HFFc6 (cell line): ENCODE measurements at regions not wholly inside any gene's neighbourhood (a gene's known extent, or its start where the extent isn't known, plus 50 kb on each side); places are given as distances from the start of the nearest gene placed in this dataset.

Source experiments
- DNase-seq: peaks from one replicate; pipeline ENCODE4 v3.0.0-alpha.2; 2018
- H3K27ac Mint-ChIP-seq: 2 replicates; pipeline ENCODE4 v1.8.0; 2020; ENCODE audit warnings: mild to moderate bottlenecking, mixed read lengths
- H3K27me3 Mint-ChIP-seq: 2 replicates; pipeline ENCODE4 v1.8.0; 2021; ENCODE audit warnings: mild to moderate bottlenecking, moderate library complexity, mixed read lengths; ENCODE audit not compliant: insufficient read depth
- H3K36me3 Mint-ChIP-seq: 2 replicates; pipeline ENCODE4 v1.8.0; 2021; ENCODE audit warnings: low read depth, mixed read lengths
- H3K4me1 Mint-ChIP-seq: 2 replicates; pipeline ENCODE4 v1.8.0; 2020; ENCODE audit warnings: low read depth, mixed read lengths
- H3K4me3 Mint-ChIP-seq: 2 replicates; pipeline ENCODE4 v1.8.0; 2020; ENCODE audit warnings: mild to moderate bottlenecking, moderate library complexity, mixed read lengths
- H3K9me3 Mint-ChIP-seq: 2 replicates; pipeline ENCODE4 v1.8.0; 2020; ENCODE audit warnings: mild to moderate bottlenecking, mixed read lengths
- CTCF ChIP-seq: fragments of 200-600 bp; sonication (generic); IDR thresholded peaks from 2 replicates; pipeline ENCODE4 v1.5.0; 2021; ENCODE audit warnings: antibody characterized with exemption, mild to moderate bottlenecking

GRCh38 chr17:79452706-79453105, 158.1 kb downstream of the RBFOX3 start:
- Mint-ChIP-seq H3K9me3 (peaks cover 66% of the 10 kb centered on the region), H3K27me3 (peaks cover 10% of the 10 kb centered on the region), H3K4me3 (no peak overlapping the region), H3K4me1 (no peaks in the 10 kb centered on the region), H3K36me3 (no peaks in the 10 kb centered on the region), H3K27ac (no peak overlapping the region)
- DNase-seq: no peak
- no peak for TF ChIP-seq CTCF

DNA sequence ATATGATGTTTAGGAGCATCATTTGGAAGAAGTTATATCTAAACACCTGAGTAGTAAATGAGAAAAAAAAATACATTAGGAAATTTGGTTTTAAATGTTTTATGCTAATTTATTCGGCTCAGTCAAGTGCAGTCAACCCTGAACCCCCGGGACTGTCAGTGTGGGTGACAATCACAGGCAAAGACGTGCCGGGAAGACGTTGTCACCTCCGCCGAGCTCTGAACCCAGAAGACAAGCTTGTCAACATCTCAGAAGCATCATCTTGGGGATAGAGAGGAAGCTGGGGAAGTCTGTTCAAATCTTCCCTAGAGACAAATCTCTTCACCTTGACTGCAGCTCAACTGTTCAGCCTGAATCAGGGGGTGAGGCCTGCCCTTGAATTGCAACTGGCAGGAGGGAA, 159.7 kb downstream of the RBFOX3 start:
- Mint-ChIP-seq H3K4me3 (no peak overlapping the region), H3K4me1 (no peaks in the 10 kb centered on the region), H3K27me3 (peaks cover 12% of the 10 kb centered on the region), H3K36me3 (no peaks in the 10 kb centered on the region), H3K9me3 (peaks cover 53% of the 10 kb centered on the region), H3K27ac (no peak overlapping the region)
- no peak for TF ChIP-seq CTCF
- no peak for DNase-seq

DNA sequence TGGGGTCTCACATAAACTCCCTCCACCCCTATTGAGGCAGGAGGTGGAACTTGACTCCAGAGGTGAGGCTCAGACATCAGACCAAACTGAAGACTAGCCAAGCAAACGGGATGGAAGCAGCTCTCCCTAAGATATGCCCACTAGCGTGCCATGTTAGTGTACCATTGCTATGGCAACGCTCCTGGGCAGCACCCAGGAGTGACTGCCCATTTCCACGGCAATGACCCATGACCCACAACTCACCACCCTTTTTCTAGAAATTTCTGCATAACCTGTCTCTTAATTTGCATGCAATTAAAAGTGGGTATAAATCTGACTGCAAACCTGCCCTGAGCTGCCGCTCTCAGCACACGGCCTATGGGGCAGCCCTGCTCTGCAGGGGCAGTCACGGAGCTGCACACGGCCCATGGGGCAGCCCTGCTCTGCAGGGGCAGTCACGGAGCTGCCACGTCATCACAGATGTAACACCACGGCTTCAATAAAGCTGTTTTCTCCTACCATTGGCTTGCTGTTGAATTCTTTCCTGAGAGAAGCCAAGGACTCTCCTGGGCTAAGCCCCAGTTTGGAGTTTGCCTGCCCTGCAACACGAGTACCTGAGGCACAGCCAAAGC, 164.3 kb downstream of the RBFOX3 start:
- Mint-ChIP-seq H3K36me3 (no peaks in the 10 kb centered on the region), H3K4me1 (no peaks in the 10 kb centered on the region), H3K27ac (no peak overlapping the region), H3K9me3 (peaks cover 42% of the 10 kb centered on the region), H3K27me3 (peaks cover 13% of the 10 kb centered on the region), H3K4me3 (no peak overlapping the region)
- no peak for DNase-seq
- no peak for TF ChIP-seq CTCF

- Mint-ChIP-seq H3K9me3 (peaks cover 43% of the 10 kb centered on the region), H3K4me3 (no peak overlapping the region), H3K27me3 (peaks cover 13% of the 10 kb centered on the region), H3K36me3 (no peaks in the 10 kb centered on the region), H3K27ac (no peak overlapping the region), H3K4me1 (no peaks in the 10 kb centered on the region)
- TF ChIP-seq CTCF: no peak
- no peak for DNase-seq
Measured at GRCh38 chr17:79444198-79444597, 166.7 kb downstream of the RBFOX3 start.

DNA sequence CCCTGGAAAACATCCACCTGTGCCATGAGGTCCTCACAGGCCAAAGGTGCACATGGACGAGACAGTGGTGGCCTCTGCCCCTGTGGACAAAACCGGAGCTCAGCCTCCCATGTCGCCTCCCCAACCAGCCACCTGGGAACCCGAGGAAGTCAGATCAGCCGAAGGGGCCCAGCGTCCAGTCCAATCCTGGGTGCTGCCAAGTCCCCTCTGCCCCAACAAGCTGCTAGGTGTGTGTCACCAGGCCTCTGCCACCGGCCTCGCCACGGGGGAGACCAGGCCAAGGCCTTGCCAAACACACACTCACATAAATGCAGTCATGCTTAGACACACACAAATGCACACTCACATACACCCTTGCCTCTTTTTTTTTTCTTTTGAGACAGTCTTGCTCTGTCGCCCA, 167.8 kb downstream of the RBFOX3 start:
- H3K4me1 Mint-ChIP-seq: no peaks in the 10 kb centered on the region
- DNase-seq: no peak
- no peak overlapping the region for H3K27ac Mint-ChIP-seq
- H3K4me3 Mint-ChIP-seq: no peak overlapping the region
- peaks cover 48% of the 10 kb centered on the region for H3K9me3 Mint-ChIP-seq
- TF ChIP-seq CTCF: no peak
- peaks cover 17% of the 10 kb centered on the region for H3K27me3 Mint-ChIP-seq
- no peaks in the 10 kb centered on the region for H3K36me3 Mint-ChIP-seq
